Trophoblast cell (in vitro differentiated cells and primary cell): ENCODE measurements at regions not wholly inside any gene's neighbourhood (a gene's known extent, or its start where the extent isn't known, plus 50 kb on each side); places are given as distances from the start of the nearest gene placed in this dataset.

ENCODE experiments used
- DNase-seq, 2 donors: peaks; one replicate each; pipeline ENCODE4 v3.0.0-alpha.2; 2016
- H2AFZ ChIP-seq: 2 replicates; pipeline ENCODE4 v1.6.1; 2013; ENCODE audit warnings: low read length, moderate library complexity, mild to moderate bottlenecking; ENCODE audit not compliant: insufficient read depth, poor library complexity
- H2AK5ac ChIP-seq: 2 replicates; pipeline ENCODE4 v1.6.1; 2013; ENCODE audit warnings: mild to moderate bottlenecking, low read length
- H2BK120ac ChIP-seq: 2 replicates; pipeline ENCODE4 v1.6.1; 2013; ENCODE audit warnings: low read length, mild to moderate bottlenecking, moderate library complexity; ENCODE audit not compliant: insufficient read depth, poor library complexity
- H2BK12ac ChIP-seq: 2 replicates; pipeline ENCODE4 v1.6.1; 2013; ENCODE audit warnings: mild to moderate bottlenecking, low read length, moderate library complexity
- H2BK5ac ChIP-seq: 2 replicates; pipeline ENCODE4 v1.6.1; 2013; ENCODE audit warnings: low read length, low read depth, moderate library complexity, mild to moderate bottlenecking; ENCODE audit not compliant: poor library complexity
- H3K14ac ChIP-seq: 2 replicates; pipeline ENCODE4 v1.6.1; 2013; ENCODE audit warnings: mild to moderate bottlenecking, low read length
- H3K18ac ChIP-seq: 2 replicates; pipeline ENCODE4 v1.6.1; 2013; ENCODE audit warnings: mild to moderate bottlenecking, low read length
- H3K23ac ChIP-seq: 2 replicates; pipeline ENCODE4 v1.6.1; 2013; ENCODE audit warnings: low read length
- H3K27ac ChIP-seq: 2 replicates; pipeline ENCODE4 v1.5.1; 2013; ENCODE audit warnings: low read depth, mild to moderate bottlenecking, inconsistent platforms, low read length, moderate library complexity
- H3K27me3 ChIP-seq: 2 replicates; pipeline ENCODE4 v1.6.1; 2013; ENCODE audit warnings: inconsistent platforms, mild to moderate bottlenecking, low read length, moderate library complexity; ENCODE audit not compliant: insufficient read depth
- H3K36me3 ChIP-seq, 2 experiments: 1 replicate in 1 of 2; 2 replicates in 1 of 2; pipeline ENCODE4 v1.6.1; 2013; ENCODE audit warnings: low read length in 2 of 2, mild to moderate bottlenecking in 2 of 2, moderate library complexity in 1 of 2; ENCODE audit not compliant: insufficient read depth in 2 of 2, control insufficient read depth in 1 of 2
- H3K4ac ChIP-seq: 2 replicates; pipeline ENCODE4 v1.6.1; 2013; ENCODE audit warnings: low read depth, mild to moderate bottlenecking, low read length, moderate library complexity
- H3K4me1 ChIP-seq, 2 experiments: 1 replicate in 1 of 2; 2 replicates in 1 of 2; pipeline ENCODE4 v1.6.1; 2013; ENCODE audit warnings: low read length in 2 of 2, mild to moderate bottlenecking in 2 of 2, moderate library complexity in 1 of 2; ENCODE audit not compliant: insufficient read depth in 2 of 2, control insufficient read depth in 1 of 2
- H3K4me2 ChIP-seq: 2 replicates; pipeline ENCODE4 v1.6.1; 2013; ENCODE audit warnings: inconsistent platforms, mild to moderate bottlenecking, low read length, moderate library complexity
- H3K4me3 ChIP-seq: 2 replicates; pipeline ENCODE4 v1.5.1; 2013; ENCODE audit warnings: mild to moderate bottlenecking, low read depth, low read length, inconsistent platforms
- H3K79me1 ChIP-seq: one replicate; pipeline ENCODE4 v1.6.1; 2013; ENCODE audit warnings: low read length
- H3K79me2 ChIP-seq: 2 replicates; pipeline ENCODE4 v1.6.1; 2013; ENCODE audit warnings: low read length, mild to moderate bottlenecking; ENCODE audit not compliant: control insufficient read depth, insufficient read depth, poor library complexity
- H3K9ac ChIP-seq: 2 replicates; pipeline ENCODE4 v1.6.1; 2013; ENCODE audit warnings: mild to moderate bottlenecking, low read length
- H3K9me3 ChIP-seq: 2 replicates; pipeline ENCODE4 v1.6.1; 2013; ENCODE audit warnings: low read depth, mild to moderate bottlenecking, control low read depth, inconsistent platforms, low read length; ENCODE audit not compliant: insufficient read depth
- H4K12ac ChIP-seq: 2 replicates; pipeline ENCODE4 v1.6.1; 2013; ENCODE audit warnings: low read depth, mild to moderate bottlenecking, low read length, moderate library complexity
- H4K8ac ChIP-seq: 2 replicates; pipeline ENCODE4 v1.6.1; 2013; ENCODE audit warnings: low read depth, mild to moderate bottlenecking, low read length, moderate library complexity
- H4K91ac ChIP-seq: one replicate; pipeline ENCODE4 v1.6.1; 2013; ENCODE audit warnings: low read depth, mild to moderate bottlenecking, low read length, moderate library complexity
- WGBS: extraction: QIAGEN DNeasy Blood & Tissue Kit; methylation state at CpG from one replicate; pipeline ENCODE4 v1.1.7; 2013; ENCODE audit warnings: missing lambda C conversion rate; ENCODE audit not compliant: insufficient read length, insufficient coverage; ENCODE audit errors: extremely low coverage; 5-methylcytosine and 5-hydroxymethylcytosine counted together

DNA sequence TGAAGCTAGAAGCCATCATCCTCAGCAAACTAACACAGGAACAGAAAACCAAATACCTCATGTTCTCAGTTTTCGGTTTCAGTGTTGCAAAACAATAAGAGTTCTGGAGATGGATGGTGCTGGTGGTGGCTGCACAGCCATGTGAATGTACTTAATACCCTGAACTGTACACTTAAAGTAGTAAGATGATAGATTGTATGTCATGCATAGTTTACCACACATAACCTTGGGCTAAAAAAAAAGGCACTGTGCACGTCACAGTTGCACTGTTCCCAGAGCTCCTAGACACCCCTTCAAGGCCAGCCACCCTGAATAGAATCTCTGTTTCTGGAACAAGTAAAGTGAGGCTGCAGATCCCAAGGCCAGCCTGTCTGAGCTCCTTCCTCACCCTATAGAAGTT is 243.3 kb upstream of the IGF1R start:
- no peak overlapping the region for H3K23ac ChIP-seq
- no peak overlapping the region for H3K14ac ChIP-seq
- H3K9ac ChIP-seq, result no peak overlapping the region
- H3K79me1 ChIP-seq, result no peaks in the 10 kb centered on the region
- no peak overlapping the region for H2BK120ac ChIP-seq
- H3K4me2 ChIP-seq, result no peak overlapping the region
- no CpG with 5 or more reads among the region's 2 CpGs for WGBS
- no peak overlapping the region for H3K4ac ChIP-seq
- no peak for DNase-seq
- H3K4me1 ChIP-seq, result no peaks in the 10 kb centered on the region
- H3K4me3 ChIP-seq, result no peak overlapping the region
- no peak overlapping the region for H4K12ac ChIP-seq
- H2AK5ac ChIP-seq, result no peak overlapping the region
- H3K36me3 ChIP-seq, result no peaks in the 10 kb centered on the region
- no peak overlapping the region for H3K27ac ChIP-seq
- H3K79me2 ChIP-seq, result no peaks in the 10 kb centered on the region
- H3K27me3 ChIP-seq, result no peaks in the 10 kb centered on the region
- H2BK5ac ChIP-seq, result no peak overlapping the region
- H4K91ac ChIP-seq, result no peak overlapping the region
- no peak overlapping the region for H4K8ac ChIP-seq
- H2BK12ac ChIP-seq, result no peak overlapping the region
- no peak overlapping the region for H3K18ac ChIP-seq
- H2AFZ ChIP-seq, result no peak overlapping the region
- H3K9me3 ChIP-seq, result peaks cover 2% of the 10 kb centered on the region

DNA sequence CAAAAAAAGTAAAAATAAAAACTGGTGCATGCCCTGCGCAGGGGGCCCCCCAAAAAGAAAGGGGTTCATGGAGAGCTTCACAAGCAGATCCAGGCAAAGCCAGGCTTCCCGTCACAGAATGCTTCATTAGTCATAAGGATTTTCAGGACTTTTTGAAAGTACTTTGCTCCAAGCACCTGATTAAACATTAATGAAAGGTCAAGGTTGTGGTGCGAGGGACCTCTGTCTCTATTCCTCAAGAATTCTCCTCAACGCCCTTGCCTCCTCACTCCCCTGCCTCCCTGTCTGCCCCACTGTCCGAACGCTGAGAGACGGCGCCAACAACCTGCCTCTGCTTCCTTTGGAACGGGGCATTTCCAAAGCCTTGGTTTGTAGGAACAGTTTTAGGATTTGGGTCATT is 240.1 kb upstream of the IGF1R start:
- no peak for DNase-seq
- no peak overlapping the region for H4K8ac ChIP-seq
- no peak overlapping the region for H3K4me2 ChIP-seq
- no peak overlapping the region for H3K4ac ChIP-seq
- no peaks in the 10 kb centered on the region for H3K9me3 ChIP-seq
- no peak overlapping the region for H3K4me3 ChIP-seq
- no peak overlapping the region for H2AFZ ChIP-seq
- H3K79me2 ChIP-seq, result no peaks in the 10 kb centered on the region
- H3K14ac ChIP-seq, result no peak overlapping the region
- no peak overlapping the region for H2BK12ac ChIP-seq
- no peak overlapping the region for H2AK5ac ChIP-seq
- H4K91ac ChIP-seq, result no peak overlapping the region
- no peaks in the 10 kb centered on the region for H3K36me3 ChIP-seq
- H3K23ac ChIP-seq, result no peak overlapping the region
- no CpG with 5 or more reads among the region's 9 CpGs for WGBS
- no peak overlapping the region for H3K27ac ChIP-seq
- H4K12ac ChIP-seq, result no peak overlapping the region
- H3K18ac ChIP-seq, result no peak overlapping the region
- H2BK5ac ChIP-seq, result no peak overlapping the region
- no peak overlapping the region for H3K9ac ChIP-seq
- H3K27me3 ChIP-seq, result no peaks in the 10 kb centered on the region
- H3K79me1 ChIP-seq, result no peaks in the 10 kb centered on the region
- no peaks in the 10 kb centered on the region for H3K4me1 ChIP-seq
- H2BK120ac ChIP-seq, result no peak overlapping the region

DNA sequence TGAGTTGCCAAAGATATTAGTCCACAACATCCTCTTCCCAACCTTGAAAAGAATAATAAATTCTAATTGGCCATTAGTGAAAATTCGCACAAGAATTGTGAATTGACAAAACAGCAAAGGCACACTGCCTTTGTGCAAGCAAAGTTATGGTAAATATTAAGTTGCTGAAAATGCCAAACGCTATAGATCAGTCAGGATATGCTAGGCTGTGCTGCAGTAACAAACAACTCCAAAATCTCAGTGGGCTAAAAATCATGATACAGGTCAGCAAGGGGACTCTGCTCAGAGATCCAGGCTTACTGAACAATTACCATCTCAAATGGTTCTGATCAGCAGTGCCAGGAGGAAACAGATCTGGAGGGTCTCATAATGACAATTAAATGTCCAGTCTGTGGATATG is 238.0 kb upstream of the IGF1R start:
- Histone ChIP-seq H3K27me3 (no peaks in the 10 kb centered on the region), H3K18ac (no peak overlapping the region), H3K4me1 (no peaks in the 10 kb centered on the region), H3K14ac (no peak overlapping the region), H4K91ac (no peak overlapping the region), H3K36me3 (no peaks in the 10 kb centered on the region), H2BK5ac (no peak overlapping the region), H4K8ac (no peak overlapping the region), H3K9ac (no peak overlapping the region), H3K4me3 (no peak overlapping the region), H2AK5ac (no peak overlapping the region), H3K4ac (no peak overlapping the region), H3K23ac (no peak overlapping the region), H2BK12ac (no peak overlapping the region), H2BK120ac (no peak overlapping the region), H3K79me1 (no peaks in the 10 kb centered on the region), H3K27ac (no peak overlapping the region), H4K12ac (no peak overlapping the region), H3K79me2 (no peaks in the 10 kb centered on the region), H2AFZ (no peak overlapping the region), H3K4me2 (no peak overlapping the region), H3K9me3 (no peaks in the 10 kb centered on the region)
- DNase-seq, result no peak
- WGBS, result no CpG with 5 or more reads among the region's 2 CpGs

DNA sequence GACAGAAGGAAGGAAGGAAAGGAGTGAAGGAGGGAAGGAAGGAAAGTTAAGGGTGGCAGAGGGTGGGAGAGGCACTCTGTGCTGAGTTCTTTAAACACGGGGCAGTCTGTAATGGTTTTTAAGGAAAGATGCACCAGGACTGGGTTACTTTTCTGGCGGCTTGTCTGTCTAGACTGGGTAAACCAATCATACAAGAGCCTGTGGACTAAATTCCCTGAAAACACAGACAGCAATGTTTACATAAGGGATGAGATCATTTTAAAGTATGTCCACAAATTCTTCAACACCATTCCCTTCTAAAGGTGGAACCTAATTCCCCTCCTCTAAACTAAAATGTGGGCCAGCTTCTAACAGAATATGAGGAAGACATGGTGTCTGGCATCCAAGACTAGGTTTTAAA is 235.5 kb upstream of the IGF1R start:
- Histone ChIP-seq H3K23ac (no peak overlapping the region), H2AFZ (no peak overlapping the region), H3K79me2 (no peaks in the 10 kb centered on the region), H3K79me1 (no peaks in the 10 kb centered on the region), H3K4me1 (no peaks in the 10 kb centered on the region), H3K4me2 (no peak overlapping the region), H2AK5ac (no peak overlapping the region), H2BK120ac (no peak overlapping the region), H3K9me3 (no peaks in the 10 kb centered on the region), H3K14ac (no peak overlapping the region), H4K91ac (no peak overlapping the region), H3K27ac (no peak overlapping the region), H2BK5ac (no peak overlapping the region), H4K12ac (no peak overlapping the region), H3K36me3 (no peaks in the 10 kb centered on the region), H3K4ac (no peak overlapping the region), H3K9ac (no peak overlapping the region), H2BK12ac (no peak overlapping the region), H4K8ac (no peak overlapping the region), H3K18ac (no peak overlapping the region), H3K27me3 (no peaks in the 10 kb centered on the region), H3K4me3 (no peak overlapping the region)
- WGBS, result no CpG with 5 or more reads among the region's 2 CpGs
- DNase-seq, result peak in 1 of 2 donors; percentile 34
